ENCODE measurements at regions not wholly inside any gene's neighbourhood (a gene's known extent, or its start where the extent isn't known, plus 50 kb on each side); places are given as distances from the start of the nearest gene placed in this dataset.

- TF ChIP-seq, protein P1, sequence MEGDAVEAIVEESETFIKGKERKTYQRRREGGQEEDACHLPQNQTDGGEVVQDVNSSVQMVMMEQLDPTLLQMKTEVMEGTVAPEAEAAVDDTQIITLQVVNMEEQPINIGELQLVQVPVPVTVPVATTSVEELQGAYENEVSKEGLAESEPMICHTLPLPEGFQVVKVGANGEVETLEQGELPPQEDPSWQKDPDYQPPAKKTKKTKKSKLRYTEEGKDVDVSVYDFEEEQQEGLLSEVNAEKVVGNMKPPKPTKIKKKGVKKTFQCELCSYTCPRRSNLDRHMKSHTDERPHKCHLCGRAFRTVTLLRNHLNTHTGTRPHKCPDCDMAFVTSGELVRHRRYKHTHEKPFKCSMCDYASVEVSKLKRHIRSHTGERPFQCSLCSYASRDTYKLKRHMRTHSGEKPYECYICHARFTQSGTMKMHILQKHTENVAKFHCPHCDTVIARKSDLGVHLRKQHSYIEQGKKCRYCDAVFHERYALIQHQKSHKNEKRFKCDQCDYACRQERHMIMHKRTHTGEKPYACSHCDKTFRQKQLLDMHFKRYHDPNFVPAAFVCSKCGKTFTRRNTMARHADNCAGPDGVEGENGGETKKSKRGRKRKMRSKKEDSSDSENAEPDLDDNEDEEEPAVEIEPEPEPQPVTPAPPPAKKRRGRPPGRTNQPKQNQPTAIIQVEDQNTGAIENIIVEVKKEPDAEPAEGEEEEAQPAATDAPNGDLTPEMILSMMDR (IDR thresholded peaks at IDR 0.05): no peak
- no peak for TF ChIP-seq POLR2A (IDR thresholded peaks at IDR 0.05)
Observed at GRCh38 chr13:19020988-19021387, 160.6 kb downstream of the TUBA3C start.

Measured in tibial nerve (tissue), 3 donors.